ENCODE measurements at regions not wholly inside any gene's neighbourhood (a gene's known extent, or its start where the extent isn't known, plus 50 kb on each side); places are given as distances from the start of the nearest gene placed in this dataset.

DNA sequence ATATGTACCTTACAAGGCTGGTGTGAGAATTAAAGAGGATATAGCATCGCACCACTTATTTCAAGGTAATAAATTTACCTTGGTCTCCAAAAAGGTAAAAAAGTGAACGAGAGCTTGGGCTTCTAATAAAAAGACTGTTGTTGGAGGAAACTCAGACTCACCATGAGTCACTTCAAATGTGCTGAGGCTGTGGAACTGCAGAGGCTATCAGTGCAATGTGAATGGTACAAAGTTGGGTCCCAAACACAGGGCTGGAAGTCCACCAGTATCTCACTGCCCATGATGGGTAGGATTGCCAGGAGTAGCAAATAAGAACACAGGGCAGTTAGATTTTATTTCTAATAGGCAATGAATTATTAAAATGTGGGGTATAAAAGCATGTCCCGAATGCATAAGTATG lies 200.6 kb downstream of the MAFB start:
- DNase-seq: no peak

DNA sequence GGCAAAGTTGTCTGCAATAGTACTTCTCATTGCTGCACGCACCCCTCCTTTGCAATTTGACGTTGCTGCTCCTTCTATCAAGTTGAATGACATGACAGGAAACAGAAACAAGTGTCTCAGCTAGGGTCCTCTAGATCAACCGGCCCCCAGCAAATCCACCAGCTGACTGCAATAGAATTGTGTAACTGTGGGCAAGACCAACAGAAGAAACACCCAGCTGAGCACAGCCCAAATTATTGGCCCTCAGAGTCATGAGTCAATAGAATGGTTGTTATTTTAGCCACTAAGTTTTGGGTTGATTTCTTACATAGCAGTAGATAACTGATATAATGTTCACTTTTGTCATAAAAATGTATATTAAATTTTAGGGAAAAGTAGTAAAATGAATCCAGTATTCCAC lies 202.7 kb downstream of the MAFB start:
- DNase-seq: no peak

DNA sequence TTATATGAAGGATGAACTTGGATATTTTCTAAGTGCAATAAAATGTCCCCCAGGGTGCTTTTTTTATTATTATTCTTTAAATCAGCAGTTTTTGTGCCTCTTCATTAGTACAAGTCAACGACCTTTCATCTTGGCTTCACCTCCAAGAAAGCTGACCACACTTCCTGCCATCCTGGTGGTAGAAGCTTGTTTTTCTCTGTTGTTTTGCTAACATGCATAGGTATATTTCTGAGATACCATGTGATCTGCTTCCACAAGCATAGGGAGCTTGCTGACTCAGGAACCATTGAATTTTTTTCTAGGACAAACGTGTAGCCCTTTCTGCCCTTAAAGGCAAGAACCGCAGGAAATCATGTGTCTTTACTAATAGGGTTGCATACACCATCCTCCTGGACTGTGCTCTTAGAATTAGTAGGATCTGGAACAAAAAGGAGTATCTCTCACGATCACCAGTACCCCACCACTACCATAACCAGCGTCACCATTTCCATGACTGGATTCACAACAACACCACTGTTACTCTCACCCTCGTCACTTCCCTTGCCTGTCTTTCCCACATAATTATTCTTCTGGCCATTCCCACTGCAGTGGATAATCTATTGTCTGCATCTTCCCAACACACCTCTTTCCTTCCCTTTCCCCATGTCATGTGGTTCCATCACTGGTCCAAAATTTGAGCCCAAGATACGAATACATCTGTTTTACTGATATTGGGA lies 207.1 kb downstream of the MAFB start:
- no peak for DNase-seq

DNA sequence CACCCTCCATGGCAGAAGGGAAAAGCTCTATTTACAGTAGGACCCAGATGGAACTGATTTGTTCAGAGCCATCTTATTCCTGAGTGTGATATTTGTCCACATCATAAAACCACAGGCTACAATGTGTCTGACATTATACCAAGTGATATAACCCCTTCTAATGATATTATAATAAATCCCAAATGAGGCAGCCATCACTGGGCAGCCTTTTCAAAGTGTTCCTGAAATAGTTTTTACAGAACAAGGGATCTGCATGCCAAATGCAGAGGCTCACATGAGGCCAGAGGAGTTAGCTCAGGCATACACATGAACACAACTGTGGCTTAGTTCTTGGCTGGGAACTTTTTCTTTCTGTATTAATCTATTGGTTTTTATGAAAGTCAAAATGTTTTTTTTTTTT lies 207.7 kb downstream of the MAFB start:
- no peak for DNase-seq

DNA sequence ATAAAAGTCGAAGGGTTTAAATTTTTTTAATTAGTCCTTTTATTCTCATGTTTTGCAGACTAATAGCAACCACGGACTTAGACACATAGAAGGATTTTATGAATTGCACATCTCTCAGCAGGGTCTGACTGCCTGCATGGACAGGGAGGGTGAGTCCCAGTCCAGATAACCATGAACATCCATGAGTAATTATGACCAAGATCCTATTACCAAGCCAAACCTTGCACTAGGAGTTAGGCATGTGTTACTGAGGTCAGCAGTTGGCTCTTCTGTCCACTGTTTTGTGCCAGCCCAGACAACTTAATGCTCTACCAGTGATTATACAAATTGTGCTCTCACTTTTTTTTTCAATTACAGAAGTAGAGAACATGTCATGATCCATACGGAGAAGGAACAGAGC lies 211.2 kb downstream of the MAFB start:
- DNase-seq: no peak

DNA sequence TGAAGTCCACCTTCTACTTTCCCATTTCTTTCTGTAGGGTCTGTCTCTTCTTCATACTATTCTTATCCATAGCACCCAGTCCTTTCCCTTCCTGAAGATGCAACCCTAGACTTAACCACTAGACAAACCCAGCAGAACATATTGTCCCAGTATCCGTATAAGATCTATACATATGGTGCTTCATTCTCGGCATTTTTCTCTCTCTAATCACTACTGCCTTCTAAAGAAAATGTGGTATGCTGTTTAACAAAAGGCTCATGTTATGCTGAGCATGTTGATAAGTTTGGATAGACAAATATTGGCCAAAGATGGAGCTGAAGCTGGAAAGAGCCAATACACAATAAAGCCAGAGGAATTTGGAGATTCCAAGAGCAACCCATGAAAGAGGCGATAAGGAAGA lies 212.6 kb downstream of the MAFB start:
- DNase-seq: no peak

DNA sequence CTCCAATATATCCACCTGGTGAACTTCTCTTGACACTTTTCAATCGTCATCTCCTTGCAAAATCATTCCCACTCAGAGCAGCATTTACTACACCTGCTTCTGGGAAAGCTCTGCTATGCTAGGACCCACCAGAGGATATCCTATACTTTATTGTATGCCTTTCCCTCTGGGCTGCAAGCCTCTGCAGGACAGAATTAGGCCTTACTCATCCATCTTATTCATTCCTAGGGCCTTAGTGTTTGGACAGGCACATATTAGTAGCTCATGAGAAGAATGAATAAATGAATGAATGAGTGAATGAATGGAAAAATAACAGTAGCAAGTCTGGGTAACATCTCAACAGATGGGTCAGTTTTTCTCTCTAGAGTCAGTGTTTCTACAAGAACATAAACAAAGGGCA lies 216.1 kb downstream of the MAFB start:
- no peak for DNase-seq

DNA sequence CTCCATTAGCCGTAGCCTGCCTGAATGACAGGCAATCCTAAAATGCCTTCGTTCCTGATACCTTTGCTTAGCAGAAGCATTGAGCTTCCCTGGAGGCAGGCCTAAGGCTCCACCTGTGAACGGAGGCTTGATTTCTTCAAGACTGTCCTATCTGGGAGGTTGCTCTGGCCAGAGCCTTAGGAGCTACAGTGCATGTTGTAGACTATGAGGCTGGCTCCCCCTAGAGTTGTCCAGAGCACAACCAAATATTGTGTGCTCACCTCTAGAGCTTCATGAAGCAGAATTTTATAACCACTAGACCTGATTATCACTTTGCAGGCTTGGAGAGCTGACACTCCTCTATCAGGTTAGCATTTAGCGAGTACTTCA lies 217.8 kb downstream of the MAFB start:
- no peak for DNase-seq

DNA sequence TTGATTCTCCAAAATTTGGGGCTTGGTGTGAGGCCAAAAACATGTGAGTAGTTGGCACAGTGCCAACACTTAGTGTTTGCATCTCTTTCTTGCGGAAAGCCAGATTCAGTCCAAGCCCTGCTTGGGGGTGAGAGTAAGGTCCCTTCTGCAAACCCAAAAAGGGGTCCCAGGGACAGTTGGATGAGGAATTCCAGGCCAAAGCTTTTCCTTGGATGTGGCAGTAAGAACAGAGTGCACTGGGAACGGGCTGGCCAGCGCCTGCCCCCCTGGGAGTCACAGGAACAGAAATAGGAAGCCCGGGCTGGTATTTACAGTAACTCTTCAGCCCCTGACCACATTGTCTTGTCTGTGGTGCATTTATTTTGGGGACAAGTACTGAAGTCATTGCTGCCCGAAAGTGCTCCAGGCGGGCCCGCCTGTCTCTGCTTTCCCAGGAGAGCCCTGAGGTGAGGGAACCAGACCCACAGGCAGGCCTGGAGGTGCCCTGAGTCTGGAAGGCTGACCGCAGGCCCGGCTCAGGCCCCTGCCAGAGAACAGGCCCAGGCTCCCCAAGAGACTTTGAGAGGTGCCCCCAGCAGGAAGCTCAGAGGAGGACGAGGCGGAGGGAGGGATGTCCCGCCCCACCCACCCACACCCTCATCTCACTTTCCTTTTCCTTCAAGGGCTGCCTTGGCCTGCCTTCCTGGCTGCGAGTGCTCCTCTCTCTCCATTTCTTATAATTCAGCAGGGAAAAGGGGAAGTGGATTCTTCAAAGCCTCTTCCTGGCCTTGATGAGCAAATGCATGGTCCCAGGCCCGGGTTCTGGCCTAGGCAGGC lies 218.4 kb downstream of the MAFB start:
- no peak for DNase-seq

DNA sequence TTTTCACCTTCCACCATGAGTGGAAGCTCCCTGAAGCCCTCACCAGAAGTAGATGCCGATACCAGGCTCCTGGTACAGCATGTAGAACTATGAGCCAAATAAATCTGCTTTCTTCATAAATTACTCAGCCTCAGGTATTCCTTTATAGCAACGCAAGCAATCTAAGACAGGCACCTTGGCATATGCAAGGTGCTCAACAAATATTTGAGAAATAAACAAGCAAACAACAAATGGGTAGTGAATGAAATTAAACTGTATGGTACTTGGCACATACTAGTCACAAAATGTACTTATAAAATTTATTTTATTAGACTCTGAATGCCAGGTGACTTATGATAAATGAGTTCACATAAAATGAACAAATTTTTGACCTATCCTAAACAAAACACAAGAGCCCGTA lies 220.3 kb downstream of the MAFB start:
- no peak for DNase-seq

DNA sequence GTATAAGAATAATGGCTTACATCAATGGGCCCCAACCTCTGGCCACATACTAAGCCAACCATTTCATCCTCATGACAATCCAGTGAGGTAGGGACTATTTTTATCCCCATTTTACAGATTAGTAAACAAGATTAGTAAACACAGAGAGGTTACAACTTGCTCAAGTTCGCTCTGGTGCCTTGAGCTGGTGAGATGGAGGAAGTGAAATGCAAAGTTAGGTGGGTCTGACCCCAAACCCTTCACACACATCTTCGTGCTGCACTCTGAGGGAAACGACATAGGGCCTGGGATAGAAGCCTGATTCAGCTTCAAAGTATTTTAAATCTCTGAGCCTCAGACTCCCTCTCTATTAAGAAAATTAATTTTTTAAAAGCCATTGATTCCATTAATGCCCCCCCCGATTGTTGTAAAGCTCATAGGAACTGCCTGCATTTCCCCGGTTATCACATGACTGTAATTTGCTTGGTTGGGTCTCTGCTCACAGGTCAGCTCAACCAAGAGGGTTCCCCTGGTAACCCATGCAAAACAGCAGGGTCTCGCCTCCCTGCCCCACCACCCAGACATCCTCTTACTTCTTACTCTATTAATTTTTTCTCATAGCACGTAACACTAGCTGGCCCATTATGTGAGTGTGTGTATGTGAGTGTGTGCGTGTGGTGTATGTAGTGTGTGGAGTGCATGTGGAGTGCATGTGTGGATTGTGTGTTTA lies 221.2 kb downstream of the MAFB start:
- no peak for DNase-seq

DNA sequence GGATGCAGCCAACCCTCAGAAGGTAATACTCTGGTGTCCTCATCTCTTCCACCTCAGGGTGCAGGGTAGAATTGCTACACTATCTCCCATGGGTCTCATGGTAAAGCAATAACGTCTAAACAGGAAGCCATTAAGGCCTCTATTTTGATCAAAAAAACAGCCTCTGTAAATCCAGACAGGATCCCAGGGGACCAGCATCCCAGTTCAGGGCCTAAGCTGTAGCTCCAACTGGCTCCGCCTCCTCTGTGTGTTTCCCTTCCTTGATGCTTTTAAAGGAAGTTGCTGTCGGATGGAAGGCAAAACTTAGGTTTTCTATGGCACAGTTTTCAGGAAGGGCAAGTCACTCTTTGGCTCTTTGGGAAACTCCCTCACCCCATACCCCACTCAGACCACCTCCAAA lies 222.0 kb downstream of the MAFB start:
- no peak for DNase-seq

DNA sequence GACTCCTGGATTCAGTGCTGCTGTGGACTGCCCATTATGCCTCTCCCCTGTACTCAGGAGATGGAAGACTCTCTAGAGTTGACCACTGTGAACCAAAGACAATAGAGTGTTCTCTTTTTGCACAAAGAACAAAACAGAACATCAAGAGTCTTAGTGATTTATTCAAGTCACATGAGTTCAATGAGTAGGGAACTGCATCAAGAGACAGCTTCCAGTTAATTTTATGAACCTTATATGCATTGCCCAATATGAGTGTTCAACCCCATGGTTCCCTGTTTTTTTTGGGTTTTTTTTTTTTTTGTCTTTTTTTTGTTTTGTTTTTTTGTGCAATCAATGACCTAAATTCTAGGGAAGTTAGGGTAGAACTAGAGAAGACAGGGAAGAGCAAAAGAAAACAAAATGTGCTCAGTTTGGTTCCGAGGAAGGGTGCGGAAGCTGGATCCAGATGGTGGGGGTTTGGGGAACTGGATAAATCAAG lies 224.3 kb downstream of the MAFB start:
- DNase-seq: no peak

DNA sequence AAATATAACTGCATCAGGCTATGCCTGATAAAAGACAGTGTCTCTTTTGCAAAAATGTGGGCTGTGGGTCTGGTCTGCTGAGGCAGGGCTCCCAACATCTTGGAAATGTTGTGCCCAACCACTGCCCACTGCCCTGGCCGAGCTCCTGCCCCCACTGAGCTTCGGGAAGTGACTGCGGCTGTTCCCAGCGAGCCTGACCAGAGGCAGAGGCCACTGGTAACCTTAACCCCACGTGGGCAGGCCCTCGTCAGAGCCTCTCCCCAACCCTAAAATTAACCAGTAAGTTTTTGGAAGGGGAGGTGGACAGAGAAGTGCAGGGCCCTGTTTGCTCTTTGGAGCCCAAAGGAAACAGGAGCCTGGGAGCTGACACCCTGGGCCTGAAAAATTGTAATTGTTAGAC lies 225.9 kb downstream of the MAFB start:
- no peak for DNase-seq

DNA sequence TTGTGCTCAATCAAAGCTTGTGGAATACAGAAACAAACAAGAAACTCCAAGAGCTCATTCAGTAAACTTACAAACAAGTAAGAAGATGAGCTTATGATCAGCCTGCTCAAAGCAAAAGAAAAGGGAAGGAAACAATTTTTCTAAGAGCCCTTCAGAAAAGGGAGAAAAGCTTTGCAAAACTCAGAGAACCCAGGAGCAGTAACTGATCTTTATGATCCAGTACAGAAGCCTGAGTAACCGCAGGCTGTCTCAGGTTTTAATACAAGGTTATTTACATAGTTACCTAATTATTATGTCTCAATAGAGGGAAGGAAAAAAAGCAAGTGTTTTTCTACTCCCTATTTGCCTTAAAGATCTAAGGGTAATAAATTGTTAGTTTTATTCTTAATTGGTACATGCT lies 226.5 kb downstream of the MAFB start:
- no peak for DNase-seq

DNA sequence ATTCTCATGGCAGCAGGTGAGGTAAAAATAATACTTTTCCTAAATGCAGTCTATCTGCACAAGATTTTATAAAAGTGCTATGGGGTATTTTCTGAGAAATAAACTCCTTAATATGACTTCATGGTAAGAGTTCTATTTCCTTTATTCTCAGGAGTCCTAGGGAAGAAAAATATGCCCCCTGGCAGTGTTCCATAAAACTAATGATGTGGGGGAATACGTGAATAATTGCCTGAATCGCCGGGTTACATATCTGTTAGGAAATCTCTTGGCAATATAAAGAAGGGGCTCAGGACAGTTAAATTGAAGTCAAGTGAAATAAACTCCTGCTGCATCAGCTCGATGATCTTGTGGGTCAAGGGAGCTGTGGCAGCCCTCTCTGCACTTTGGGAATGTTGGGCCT lies 229.7 kb downstream of the MAFB start:
- DNase-seq: no peak

DNA sequence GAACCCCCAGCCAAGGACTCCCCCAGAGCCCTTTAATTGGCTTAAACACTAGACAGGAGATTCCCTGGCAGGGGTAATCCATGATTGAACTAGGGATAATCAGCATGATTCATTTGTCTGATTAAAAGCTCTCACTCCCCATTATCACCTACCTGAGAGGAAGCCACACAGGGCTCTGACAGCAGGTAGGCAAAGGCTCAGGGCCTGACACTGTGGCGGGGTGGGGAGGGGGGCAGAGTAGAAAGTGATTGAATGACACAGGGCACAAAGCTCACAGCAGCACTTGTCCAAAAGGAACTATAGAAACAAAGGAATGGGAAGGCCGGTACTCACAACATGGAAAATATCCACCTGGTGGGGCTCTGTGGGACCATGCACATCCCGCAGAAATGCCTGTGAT lies 231.6 kb downstream of the MAFB start:
- DNase-seq: no peak

DNA sequence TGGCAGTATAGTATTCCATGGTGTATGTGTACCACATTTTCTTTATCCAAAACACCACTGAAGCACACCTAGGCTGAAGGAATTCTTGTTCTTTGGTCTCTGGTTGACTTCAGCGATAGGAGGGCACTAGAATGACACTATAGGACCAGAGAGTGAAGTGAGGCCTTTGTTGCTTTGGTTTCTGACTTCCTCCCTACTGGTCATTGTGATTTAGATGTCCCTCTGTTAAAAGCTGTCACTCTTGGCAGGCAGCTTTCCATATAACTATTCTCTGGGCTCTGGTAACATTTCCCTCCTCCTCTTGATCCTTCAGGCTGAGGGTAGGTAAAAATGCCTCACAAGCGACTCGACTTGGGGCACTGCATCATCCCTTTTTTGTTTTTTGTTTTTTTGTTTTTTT lies 236.3 kb downstream of the MAFB start:
- DNase-seq: no peak

DNA sequence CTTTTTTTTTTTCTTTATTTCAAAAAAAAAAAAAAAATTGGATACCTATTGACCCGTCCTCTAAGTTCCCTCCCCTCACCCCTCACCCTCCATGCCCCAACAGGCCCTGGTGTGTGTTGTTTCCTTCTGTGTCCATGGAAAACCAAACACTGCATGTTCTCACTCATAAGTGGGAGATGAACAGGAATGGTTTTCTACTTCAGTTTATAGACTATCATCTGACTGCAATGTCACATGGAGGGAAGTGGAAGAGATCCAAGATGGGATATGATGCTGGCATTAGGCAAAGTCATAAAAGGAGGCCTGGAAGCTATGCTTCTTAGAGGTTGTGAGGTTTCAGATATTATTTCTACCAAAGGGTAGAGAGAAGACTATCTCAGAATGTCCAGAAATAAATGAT lies 237.5 kb downstream of the MAFB start:
- DNase-seq: no peak

DNA sequence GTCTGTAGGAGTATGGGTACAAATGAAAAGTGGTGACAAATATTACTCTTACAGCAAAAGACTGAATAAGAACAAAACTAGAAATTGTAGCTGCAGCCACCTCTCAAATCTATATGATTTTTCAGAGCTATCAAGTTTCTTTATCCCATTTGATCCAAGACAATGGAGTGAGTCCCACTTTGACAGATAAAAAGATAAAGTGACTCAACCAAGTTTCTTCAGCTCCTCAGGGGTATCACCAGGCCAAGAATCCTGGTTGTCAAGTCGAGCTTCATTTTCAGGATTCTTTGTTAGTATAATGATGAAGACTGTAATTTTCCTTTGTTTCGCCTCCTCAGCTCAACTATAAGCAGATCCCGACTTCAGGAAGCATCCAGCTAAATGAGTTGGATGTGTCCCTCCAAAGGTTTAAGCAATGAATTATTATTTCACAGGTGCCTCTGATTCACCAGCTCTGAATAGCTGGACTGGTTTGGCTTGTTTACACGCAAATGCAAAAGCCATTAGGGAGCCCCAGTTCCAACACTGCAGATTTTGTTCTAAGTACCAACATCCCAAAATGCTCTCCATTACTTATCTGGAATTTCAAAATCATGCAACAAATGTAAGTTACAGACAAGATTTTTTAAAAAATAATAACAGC lies 238.9 kb downstream of the MAFB start:
- no peak for DNase-seq

DNA sequence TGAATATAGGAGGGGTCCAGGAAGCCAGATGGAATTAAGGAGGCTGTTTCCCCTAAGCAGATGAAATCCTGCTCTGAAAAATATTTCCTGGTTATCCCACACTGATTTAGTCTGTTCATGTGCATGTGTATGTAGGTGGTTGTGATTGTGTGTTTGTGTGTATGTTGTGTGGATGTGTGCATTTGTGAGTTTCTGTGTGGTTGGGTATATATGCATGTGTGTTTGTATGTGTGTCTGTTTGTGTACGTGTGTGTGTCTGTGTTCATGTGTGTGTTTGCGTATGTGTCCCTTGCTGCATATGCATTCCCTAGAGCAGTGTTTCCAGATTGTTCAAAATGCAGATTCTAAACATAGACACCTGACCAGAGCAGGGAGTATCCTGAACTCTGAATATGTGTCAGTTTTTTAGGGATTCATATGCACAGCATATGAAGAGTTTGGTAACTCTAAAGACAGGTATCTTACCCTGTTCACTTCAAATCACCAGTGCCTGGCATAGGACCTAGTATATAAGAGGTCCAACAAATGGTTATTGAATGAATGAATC lies 239.8 kb downstream of the MAFB start:
- no peak for DNase-seq

DNA sequence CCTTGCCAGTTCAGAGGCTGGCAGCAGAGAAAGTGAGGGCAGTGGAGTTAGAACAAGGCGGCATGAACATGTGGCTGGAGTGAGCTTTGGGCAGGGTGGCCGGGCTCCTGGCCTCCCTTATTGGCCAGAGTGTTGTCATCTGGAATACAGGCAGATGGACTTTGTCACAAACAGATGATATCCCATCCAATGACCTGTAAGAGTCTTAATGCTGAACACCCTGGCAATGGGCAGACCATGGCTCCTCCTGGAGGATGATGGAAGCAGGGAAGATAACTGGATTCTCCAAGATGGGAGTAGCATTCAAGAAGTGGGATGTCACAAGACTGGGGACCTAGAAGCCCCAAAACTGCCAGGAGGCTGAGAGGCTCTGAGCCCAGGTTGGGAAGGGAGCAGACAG lies 242.1 kb downstream of the MAFB start:
- DNase-seq: no peak

DNA sequence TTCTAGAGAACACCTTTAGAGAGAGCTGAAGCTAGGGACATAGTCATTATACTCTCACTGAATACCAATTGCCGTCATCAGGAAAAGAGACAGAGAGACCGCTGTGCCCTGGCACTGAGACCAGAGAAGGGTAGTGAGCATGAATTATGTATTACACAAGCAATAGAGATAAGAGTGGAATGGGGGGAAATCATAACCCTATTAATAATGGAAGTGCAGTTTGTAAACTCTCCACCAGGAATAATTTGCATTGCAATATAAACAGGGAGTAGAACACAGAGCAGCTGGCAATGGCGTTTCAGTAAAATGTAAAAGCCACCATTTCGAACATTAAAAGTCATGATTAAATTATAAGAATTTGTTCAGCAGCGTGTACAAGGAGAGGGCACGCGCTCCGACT lies 244.5 kb downstream of the MAFB start:
- DNase-seq: no peak

Measured in NCI-H524 treated with DMSO at 0.1 percent for 48 hours (cell line).